K562 (cell line): ENCODE measurements at regions not wholly inside any gene's neighbourhood (a gene's known extent, or its start where the extent isn't known, plus 50 kb on each side); places are given as distances from the start of the nearest gene placed in this dataset.

Experiments used
- ATAC-seq: fragments of 200-7000 bp; cut with Tn5 transposase; 3 replicates; pipeline ENCODE4 v1.9.1; 2020; ENCODE audit warnings: moderate library complexity
- BruUV-seq: library from RNA; stranded (reverse); fragments of 400-500 nt; replicated peaks from 2 replicates; lab custom pipeline; 2021; lab: Mats Ljungman, UMichigan
- CTCF ChIA-PET: fragments of 300-600 bp; formaldehyde crosslinking; extraction: SDS; loops from one replicate; lab custom pipeline; 2021; ENCODE audit warnings: low intra/inter-chr PET ratio; lab: Yijun Ruan, JAX
- POLR2A ChIA-PET: fragments of 300-600, 350-650 bp; sonication (Branson Sonifier 250); formaldehyde crosslinking; extraction: SDS; loops from one replicate; lab custom pipeline; 2021; ENCODE audit warnings: antibody characterized with exemption, inconsistent platforms; lab: Yijun Ruan, JAX
- DNase-seq, 4 experiments: peaks; one replicate each; pipeline versions ENCODE4 v3.0.0 to v3.0.0-alpha.2; 2011 to 2018; ENCODE audit warnings: low spot score in 3 of 4, mixed read lengths in 3 of 4; ENCODE audit errors: extremely low read depth in 1 of 4
- FAIRE-seq: peaks from 2 replicates; lab custom pipeline; 2011; peaks lifted over from hg19 to GRCh38; lab: Jason Lieb, UNC
- H2AFZ ChIP-seq: 2 replicates; pipeline ENCODE4 v1.6.0; 2011; ENCODE audit warnings: low read depth, low read length, control low read depth, inconsistent platforms
- H3K27ac ChIP-seq: fragments of 200-600 bp; 3 replicates; pipeline ENCODE4 v1.8.0; 2011; ENCODE audit warnings: low read depth, mild to moderate bottlenecking, control low read depth, inconsistent platforms, low read length, moderate library complexity, mixed read lengths; ENCODE audit errors: extremely low read depth
- H3K27me3 ChIP-seq, 2 experiments: fragments of 300-600 bp in 1 of 2; 2 replicates in 1 of 2; 3 replicates in 1 of 2; pipeline versions ENCODE4 v1.6.0 to v1.8.0; 2011; ENCODE audit warnings: inconsistent platforms in 2 of 2, low read length in 2 of 2, mild to moderate bottlenecking in 1 of 2, mixed read lengths in 1 of 2, moderate library complexity in 1 of 2; ENCODE audit not compliant: control insufficient read depth in 2 of 2, insufficient read depth in 2 of 2
- H3K36me3 ChIP-seq: fragments of 300-600 bp; 3 replicates; pipeline ENCODE4 v1.8.0; 2011; ENCODE audit warnings: mild to moderate bottlenecking, low read length, inconsistent platforms; ENCODE audit not compliant: control insufficient read depth, insufficient read depth
- H3K4me1 ChIP-seq, 2 experiments: fragments of 200-600 bp in 1 of 2; replicated peaks in 1 of 2; 2 replicates in 1 of 2; 3 replicates in 1 of 2; pipeline versions ENCODE4 v1.5.1 to v1.8.0; 2011; ENCODE audit warnings: inconsistent platforms in 2 of 2, low read length in 2 of 2, mild to moderate bottlenecking in 1 of 2, mixed read lengths in 1 of 2, moderate library complexity in 1 of 2; ENCODE audit not compliant: control insufficient read depth in 2 of 2, insufficient read depth in 2 of 2
- H3K4me2 ChIP-seq: 2 replicates; pipeline ENCODE4 v1.6.1; 2011; ENCODE audit warnings: low read length, control low read depth, inconsistent platforms, mixed read lengths; ENCODE audit not compliant: insufficient read depth
- H3K4me3 ChIP-seq: fragments of 200-600 bp; sonication (generic), shearing (Covaris generic); 2 replicates; pipeline ENCODE4 v1.5.1; 2016; ENCODE audit warnings: control low read depth, inconsistent platforms
- H3K79me2 ChIP-seq: fragments of 200-600 bp; 3 replicates; pipeline ENCODE4 v1.8.0; 2011; ENCODE audit warnings: low read length, inconsistent platforms; ENCODE audit not compliant: control insufficient read depth, insufficient read depth
- H3K9ac ChIP-seq, 2 experiments: 2 replicates each; pipeline versions ENCODE4 v1.6.0 to v1.6.1; 2011; ENCODE audit warnings: low read depth in 2 of 2, low read length in 2 of 2, control low read depth in 1 of 2, inconsistent platforms in 1 of 2, mild to moderate bottlenecking in 1 of 2, mixed read lengths in 1 of 2; ENCODE audit not compliant: insufficient read depth in 1 of 2
- H3K9me1 ChIP-seq: one replicate; pipeline ENCODE4 v1.6.0; 2011; ENCODE audit warnings: inconsistent platforms, mild to moderate bottlenecking, low read length, moderate library complexity; ENCODE audit not compliant: control insufficient read depth, insufficient read depth
- H3K9me3 ChIP-seq: replicated peaks from 2 replicates; pipeline ENCODE4 v1.5.1; 2011; ENCODE audit warnings: low read depth, low read length, inconsistent platforms; ENCODE audit not compliant: control insufficient read depth, insufficient read depth
- H4K20me1 ChIP-seq: replicated peaks from 2 replicates; pipeline ENCODE4 v1.6.1; 2011; ENCODE audit warnings: low read length, inconsistent platforms, mixed read lengths; ENCODE audit not compliant: control insufficient read depth, insufficient read depth
- CCAR2 ChIP-seq: fragments of 200-400 bp; formaldehyde crosslinking; IDR thresholded peaks from 2 replicates; pipeline ENCODE4 v1.6.1; 2017; ENCODE audit warnings: mild to moderate bottlenecking, low read depth, low read length
- HMG20A ChIP-seq: fragments of 450-650 bp; formaldehyde crosslinking; conservative IDR thresholded peaks from 2 replicates; pipeline ENCODE4 v1.4.0; 2020; ENCODE audit warnings: mild to moderate bottlenecking, mixed read lengths
- XRCC5 ChIP-seq: fragments of 200-400 bp; formaldehyde crosslinking; IDR thresholded peaks from 2 replicates; pipeline ENCODE4 v1.6.1; 2017; ENCODE audit warnings: low read depth, mild to moderate bottlenecking, low read length
- WGBS: fragments of 100-300 bp; shearing (Covaris generic); methylation state at CpG from one replicate; pipeline ENCODE4 v1.1.6; 2016; ENCODE audit warnings: low coverage, mixed read lengths; ENCODE audit not compliant: insufficient coverage; ENCODE audit errors: missing lambda C conversion rate; 5-methylcytosine and 5-hydroxymethylcytosine counted together
- in situ Hi-C: fragments of 300-500 bp; cut with MboI; formaldehyde crosslinking; loops from 4 replicates; pipeline ENCODE4 v1.15.0; 2018; ENCODE audit warnings: inconsistent platforms, mixed read lengths
- intact Hi-C: fragments of 100-400 bp; cut with micrococcal nuclease; formaldehyde crosslinking; loops from 2 replicates; pipeline ENCODE4 v1.14.2; 2022
- TF ChIP-seq, protein P1 (sequence below): IDR thresholded peaks from 3 replicates; pipeline ENCODE4 v1.6.1; 2011; ENCODE audit warnings: borderline replicate concordance, mild to moderate bottlenecking, moderate library complexity; ENCODE audit not compliant: insufficient read length; ENCODE audit errors: extremely low read depth

DNA sequence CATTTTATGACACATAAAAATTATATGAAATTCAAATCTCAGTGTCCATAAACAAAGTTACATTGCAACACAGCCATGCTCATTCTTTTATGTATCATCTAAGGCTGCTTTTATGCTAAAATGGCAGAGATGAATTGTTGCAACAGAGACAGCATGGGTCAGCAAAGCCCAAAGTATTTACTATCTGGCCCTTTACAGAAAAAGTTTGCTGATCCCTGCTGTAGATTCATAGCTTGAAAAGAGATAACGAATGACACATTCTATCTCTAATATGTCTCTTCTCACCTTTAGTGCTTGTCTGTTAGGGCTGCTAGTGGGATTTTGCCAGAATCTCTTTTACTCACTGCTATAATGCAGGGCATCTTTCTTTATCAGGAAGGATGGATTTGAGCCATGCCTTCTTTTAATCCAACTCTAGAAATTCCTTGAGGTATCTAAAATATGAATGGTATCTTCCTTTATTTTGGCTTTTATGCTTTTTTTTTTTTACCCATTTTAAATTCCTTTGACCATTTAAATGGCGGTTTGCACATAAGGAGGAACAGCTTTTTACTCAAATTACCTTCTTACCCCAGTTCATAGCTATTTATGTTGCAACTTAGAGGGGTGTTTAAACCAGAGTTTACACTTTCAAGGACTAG, 598.2 kb downstream of the PLPP3 start:
- H3K36me3 ChIP-seq, result no peaks in the 10 kb centered on the region
- ChIA-PET POLR2A (no interaction called here), CTCF (no interaction called here)
- no peak for TF ChIP-seq CCAR2
- TF ChIP-seq, protein P1, sequence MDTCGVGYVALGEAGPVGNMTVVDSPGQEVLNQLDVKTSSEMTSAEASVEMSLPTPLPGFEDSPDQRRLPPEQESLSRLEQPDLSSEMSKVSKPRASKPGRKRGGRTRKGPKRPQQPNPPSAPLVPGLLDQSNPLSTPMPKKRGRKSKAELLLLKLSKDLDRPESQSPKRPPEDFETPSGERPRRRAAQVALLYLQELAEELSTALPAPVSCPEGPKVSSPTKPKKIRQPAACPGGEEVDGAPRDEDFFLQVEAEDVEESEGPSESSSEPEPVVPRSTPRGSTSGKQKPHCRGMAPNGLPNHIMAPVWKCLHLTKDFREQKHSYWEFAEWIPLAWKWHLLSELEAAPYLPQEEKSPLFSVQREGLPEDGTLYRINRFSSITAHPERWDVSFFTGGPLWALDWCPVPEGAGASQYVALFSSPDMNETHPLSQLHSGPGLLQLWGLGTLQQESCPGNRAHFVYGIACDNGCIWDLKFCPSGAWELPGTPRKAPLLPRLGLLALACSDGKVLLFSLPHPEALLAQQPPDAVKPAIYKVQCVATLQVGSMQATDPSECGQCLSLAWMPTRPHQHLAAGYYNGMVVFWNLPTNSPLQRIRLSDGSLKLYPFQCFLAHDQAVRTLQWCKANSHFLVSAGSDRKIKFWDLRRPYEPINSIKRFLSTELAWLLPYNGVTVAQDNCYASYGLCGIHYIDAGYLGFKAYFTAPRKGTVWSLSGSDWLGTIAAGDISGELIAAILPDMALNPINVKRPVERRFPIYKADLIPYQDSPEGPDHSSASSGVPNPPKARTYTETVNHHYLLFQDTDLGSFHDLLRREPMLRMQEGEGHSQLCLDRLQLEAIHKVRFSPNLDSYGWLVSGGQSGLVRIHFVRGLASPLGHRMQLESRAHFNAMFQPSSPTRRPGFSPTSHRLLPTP, result no peak
- no peak for TF ChIP-seq HMG20A
- no peak for TF ChIP-seq XRCC5
- intact Hi-C loops, result no loop called here
- H3K4me3 ChIP-seq, result no peak overlapping the region
- H3K9me1 ChIP-seq, result no peaks in the 10 kb centered on the region
- H3K79me2 ChIP-seq, result no peaks in the 10 kb centered on the region
- DNase-seq (no peak), FAIRE-seq (no peak), ATAC-seq (no peak)
- H2AFZ ChIP-seq, result no peak overlapping the region
- 0% methylated on average over 2 of the region's 2 CpGs for WGBS
- H4K20me1 ChIP-seq, result no peaks in the 10 kb centered on the region
- H3K4me2 ChIP-seq, result no peak overlapping the region
- H3K9me3 ChIP-seq, result no peaks in the 10 kb centered on the region
- no peak overlapping the region for H3K27ac ChIP-seq
- H3K4me1 ChIP-seq, result no peaks in the 10 kb centered on the region
- no peak overlapping the region for H3K9ac ChIP-seq
- no TSS peak for BruUV-seq
- H3K27me3 ChIP-seq, result no peaks in the 10 kb centered on the region
- in situ Hi-C loops, result no loop called here
